SK-N-SH treated with all-trans-retinoic acid at 6 μM for 48 hours (cell line): ENCODE measurements at regions not wholly inside any gene's neighbourhood (a gene's known extent, or its start where the extent isn't known, plus 50 kb on each side); places are given as distances from the start of the nearest gene placed in this dataset.

Experiments used
- ATAC-seq: fragments of 200-7000 bp; cut with Tn5 transposase; 3 replicates; pipeline ENCODE4 v1.9.1; 2020; ENCODE audit warnings: mild to moderate bottlenecking, moderate library complexity
- ARNTL ChIP-seq: fragments of 450-650 bp; formaldehyde crosslinking; IDR thresholded peaks from 2 replicates; pipeline ENCODE4 v1.5.0; 2020; ENCODE audit warnings: low read depth, mild to moderate bottlenecking, moderate library complexity, borderline replicate concordance
- BACH2 ChIP-seq: fragments of 250-450 bp; sonication (Bioruptor Pico); IDR thresholded peaks from 2 replicates; pipeline ENCODE4 v1.9.0; 2021; ENCODE audit warnings: mild to moderate bottlenecking, borderline replicate concordance
- CREB5 ChIP-seq: fragments of 250-450 bp; sonication (Bioruptor Pico); IDR thresholded peaks from 2 replicates; pipeline ENCODE4 v1.5.1; 2020; ENCODE audit warnings: low read depth, mild to moderate bottlenecking, moderate library complexity
- CSDC2 ChIP-seq: fragments of 250-450 bp; sonication (Bioruptor Pico); IDR thresholded peaks from 2 replicates; pipeline ENCODE4 v1.5.0; 2020; ENCODE audit warnings: mild to moderate bottlenecking, moderate library complexity
- GLIS3 ChIP-seq: fragments of 250-450 bp; sonication (Bioruptor Pico); IDR thresholded peaks from 2 replicates; pipeline ENCODE4 v1.5.0; 2020; ENCODE audit warnings: mild to moderate bottlenecking, moderate library complexity
- ISL1 ChIP-seq: fragments of 250-450 bp; sonication (Bioruptor Pico); IDR thresholded peaks from 2 replicates; pipeline ENCODE4 v2.1.2; 2022; ENCODE audit warnings: mild to moderate bottlenecking, moderate library complexity
- PATZ1 ChIP-seq: fragments of 250-450 bp; sonication (Bioruptor Pico); IDR thresholded peaks from 2 replicates; pipeline ENCODE4 v1.8.0; 2020; ENCODE audit warnings: mild to moderate bottlenecking, moderate library complexity, borderline replicate concordance
- POU6F1 ChIP-seq: fragments of 250-450 bp; sonication (Bioruptor Pico); IDR thresholded peaks from 2 replicates; pipeline ENCODE4 v1.8.0; 2021; ENCODE audit warnings: low read depth, mild to moderate bottlenecking, moderate library complexity, borderline replicate concordance
- PPARA ChIP-seq: fragments of 250-450 bp; sonication (Bioruptor Pico); IDR thresholded peaks from 2 replicates; pipeline ENCODE4 v1.5.0; 2020; ENCODE audit warnings: mild to moderate bottlenecking, borderline replicate concordance
- SNAI2 ChIP-seq: fragments of 250-450 bp; sonication (Bioruptor Pico); IDR thresholded peaks from 2 replicates; pipeline ENCODE4 v1.5.0; 2020; ENCODE audit warnings: mild to moderate bottlenecking, moderate library complexity
- TCF4 ChIP-seq: fragments of 250-450 bp; sonication (Bioruptor Pico); IDR thresholded peaks from 2 replicates; pipeline ENCODE4 v1.8.0; 2021; ENCODE audit warnings: mild to moderate bottlenecking, moderate library complexity, borderline replicate concordance
- TSHZ2 ChIP-seq: fragments of 250-450 bp; sonication (Bioruptor Pico); IDR thresholded peaks from 2 replicates; pipeline ENCODE4 v1.5.0; 2020; ENCODE audit warnings: mild to moderate bottlenecking, moderate library complexity
- ZC3H10 ChIP-seq: fragments of 250-450 bp; sonication (Bioruptor Pico); IDR thresholded peaks from 2 replicates; pipeline ENCODE4 v1.5.1; 2021; ENCODE audit warnings: mild to moderate bottlenecking, moderate library complexity
- ZFP3 ChIP-seq: fragments of 250-450 bp; sonication (Bioruptor Pico); IDR thresholded peaks from 2 replicates; pipeline ENCODE4 v1.5.0; 2020; ENCODE audit warnings: mild to moderate bottlenecking, moderate library complexity
- ZFP30 ChIP-seq: fragments of 450-650 bp; formaldehyde crosslinking; IDR thresholded peaks from 2 replicates; pipeline ENCODE4 v1.5.0; 2022; ENCODE audit warnings: mild to moderate bottlenecking, moderate library complexity
- ZNF565 ChIP-seq: fragments of 450-650 bp; formaldehyde crosslinking; conservative IDR thresholded peaks from 2 replicates; pipeline ENCODE4 v1.5.0; 2020; ENCODE audit warnings: low read depth, mild to moderate bottlenecking, moderate library complexity
- ZNF70 ChIP-seq: fragments of 450-650 bp; formaldehyde crosslinking; IDR thresholded peaks from 2 replicates; pipeline ENCODE4 v1.5.0; 2020; ENCODE audit warnings: mild to moderate bottlenecking, moderate library complexity
- ZNF8 ChIP-seq: fragments of 450-650 bp; formaldehyde crosslinking; IDR thresholded peaks from 2 replicates; pipeline ENCODE4 v1.5.0; 2020; ENCODE audit warnings: mild to moderate bottlenecking, moderate library complexity

- no peak for ATAC-seq
- TF ChIP-seq ZNF565 (no peak), TSHZ2 (CRISPR knock-in tag) (no peak), CSDC2 (CRISPR knock-in tag) (no peak), ZFP3 (CRISPR knock-in tag) (no peak)
These were observed 179.4 kb downstream of the OPA1 start for GRCh38 chr3:193772422-193772763.

DNA sequence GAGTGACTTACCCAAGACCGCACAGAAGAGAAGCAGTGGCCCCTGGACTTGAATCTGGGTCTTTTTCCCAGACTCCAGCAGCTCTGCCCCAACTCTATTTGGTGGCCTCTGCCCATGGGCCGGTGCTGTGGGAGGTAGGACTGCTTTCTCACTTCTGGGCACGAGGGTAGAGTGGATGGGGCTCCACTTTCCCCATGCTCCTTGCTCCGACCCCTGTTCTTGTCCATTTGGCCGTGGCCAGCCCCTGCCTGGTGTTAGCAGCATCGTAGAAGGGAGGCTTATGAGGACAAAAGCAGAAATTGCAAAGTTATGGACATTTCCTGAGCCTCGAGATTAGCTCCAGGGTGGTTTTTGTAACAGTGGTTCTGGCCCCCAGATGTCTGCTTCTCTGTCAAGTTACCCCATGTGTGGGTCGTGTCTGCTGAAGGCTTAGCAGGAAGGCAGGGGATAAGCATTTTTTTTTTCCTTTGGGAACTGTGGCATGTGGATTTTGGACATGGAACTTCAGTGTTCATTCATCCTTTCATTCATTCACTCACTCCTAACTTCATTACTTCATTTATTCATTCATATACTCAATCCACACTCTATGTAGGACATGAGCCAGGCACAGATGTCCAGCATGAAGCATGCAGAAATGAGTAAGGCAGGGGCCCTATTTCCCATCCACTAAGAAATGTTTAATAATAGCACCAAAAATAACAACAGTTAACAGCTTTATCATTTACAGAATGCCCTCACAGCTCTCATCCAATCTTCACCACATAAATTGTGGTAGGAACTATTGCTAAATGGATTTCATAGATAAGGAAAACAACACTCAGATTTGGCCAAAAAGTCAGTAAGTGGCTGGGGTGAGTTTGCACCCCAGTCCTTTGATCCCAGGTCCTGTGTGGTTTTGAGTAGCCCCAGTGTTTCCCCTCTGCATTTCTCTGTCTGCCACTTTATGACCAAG is 180.5 kb downstream of the OPA1 start:
- ATAC-seq = no peak
- TF ChIP-seq SNAI2 (no peak), ZNF8 (no peak), ARNTL (no peak), PPARA (CRISPR knock-in tag) (no peak), ZNF565 (no peak), ZFP30 (CRISPR knock-in tag) (no peak), TSHZ2 (CRISPR knock-in tag) (no peak)

DNA sequence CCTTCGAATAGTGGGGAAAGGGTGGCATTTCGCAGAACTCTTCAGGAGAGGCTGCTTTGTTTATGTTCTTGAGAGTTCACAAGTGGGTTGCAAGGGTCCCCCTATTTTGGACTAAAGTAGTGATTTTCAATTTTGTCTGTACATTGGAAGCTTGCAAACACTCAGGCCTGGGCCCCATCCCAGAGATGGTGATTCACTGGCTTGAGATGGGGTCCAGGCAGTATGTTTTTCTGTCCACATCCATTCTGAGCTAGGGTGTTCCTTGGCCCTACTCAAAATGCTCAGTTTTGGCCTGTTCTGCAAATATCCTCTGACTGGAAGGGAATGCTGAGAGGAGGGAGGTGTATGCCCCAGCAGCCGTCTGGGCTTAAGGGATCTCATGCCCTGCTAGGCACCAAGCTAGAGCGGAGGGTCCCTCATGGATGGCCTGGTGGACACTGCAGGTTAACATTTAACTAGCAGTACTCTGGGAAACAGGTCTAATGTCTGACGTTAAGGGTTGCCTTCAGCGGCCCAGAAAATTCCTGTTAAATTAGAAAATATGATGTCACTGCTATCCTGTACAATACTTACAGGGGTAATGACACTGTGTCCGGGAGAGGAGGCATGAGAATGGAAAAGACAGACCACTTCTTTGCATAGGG is 181.4 kb downstream of the OPA1 start:
- no peak for ATAC-seq

GRCh38 chr3:193774916-193775285 is 181.9 kb downstream of the OPA1 start:
- ATAC-seq = no peak
- TF ChIP-seq SNAI2 (no peak), CSDC2 (CRISPR knock-in tag) (no peak), BACH2 (CRISPR knock-in tag) (no peak), PPARA (CRISPR knock-in tag) (no peak), PATZ1 (CRISPR knock-in tag) (no peak), TCF4 (CRISPR knock-in tag) (no peak), POU6F1 (no peak), GLIS3 (no peak), ISL1 (CRISPR knock-in tag) (no peak), ARNTL (no peak), ZNF565 (no peak), CREB5 (CRISPR knock-in tag) (no peak), ZC3H10 (CRISPR knock-in tag) (no peak)

More for the DNA sequence above, 181.4 kb downstream of the OPA1 start:
- TF ChIP-seq CREB5 (CRISPR knock-in tag) (no peak), ZFP30 (CRISPR knock-in tag) (no peak), ZFP3 (CRISPR knock-in tag) (no peak), ZNF70 (CRISPR knock-in tag) (no peak), ARNTL (no peak)
